H1 (cell line): ENCODE measurements at regions not wholly inside any gene's neighbourhood (a gene's known extent, or its start where the extent isn't known, plus 50 kb on each side); places are given as distances from the start of the nearest gene placed in this dataset.

Experiments
- CTCF ChIA-PET: fragments of 300-600 bp; sonication (Branson Sonifier 250); formaldehyde crosslinking; loops from one replicate; lab custom pipeline; 2021; ENCODE audit not compliant: partially characterized antibody; lab: Charles Lee
- POLR2A ChIA-PET: fragments of 300-600 bp; sonication (Branson Sonifier 250); formaldehyde crosslinking; loops from one replicate; lab custom pipeline; 2021; ENCODE audit warnings: inconsistent platforms; ENCODE audit not compliant: partially characterized antibody; lab: Charles Lee
- DNase-seq, 2 experiments: peaks; one replicate each; pipeline versions ENCODE4 v3.0.0 to v3.0.0-alpha.2; 2010 to 2022; ENCODE audit warnings: low spot score in 2 of 2, low read depth in 1 of 2, mixed read lengths in 1 of 2
- FAIRE-seq: peaks from 2 replicates; lab custom pipeline; 2011; peaks lifted over from hg19 to GRCh38; lab: Jason Lieb, UNC
- H2AFZ ChIP-seq: 2 replicates; pipeline ENCODE4 v1.8.1; 2012; ENCODE audit warnings: low read length, inconsistent platforms
- H2AK5ac ChIP-seq: 2 replicates; pipeline ENCODE4 v1.6.1; 2013; ENCODE audit warnings: low read depth, low read length
- H2BK120ac ChIP-seq: replicated peaks from 2 replicates; pipeline ENCODE3; 2013; ENCODE audit warnings: low read depth, low read length, inconsistent platforms
- H2BK12ac ChIP-seq: 2 replicates; pipeline ENCODE4 v1.6.1; 2013; ENCODE audit warnings: low read depth, low read length
- H2BK15ac ChIP-seq: 2 replicates; pipeline ENCODE4 v1.6.1; 2013; ENCODE audit warnings: low read length
- H2BK20ac ChIP-seq: 2 replicates; pipeline ENCODE4 v1.6.1; 2013; ENCODE audit warnings: low read length
- H2BK5ac ChIP-seq: 2 replicates; pipeline ENCODE4 v1.6.1; 2013; ENCODE audit warnings: low read depth, low read length
- H3K14ac ChIP-seq: 2 replicates; pipeline ENCODE4 v1.6.1; 2013; ENCODE audit warnings: inconsistent platforms; ENCODE audit not compliant: insufficient read length
- H3K18ac ChIP-seq: 2 replicates; pipeline ENCODE4 v1.6.1; 2013; ENCODE audit warnings: low read length; ENCODE audit errors: extremely low read depth
- H3K23ac ChIP-seq: 2 replicates; pipeline ENCODE4 v1.6.1; 2013; ENCODE audit warnings: inconsistent platforms; ENCODE audit not compliant: insufficient read length
- H3K23me2 ChIP-seq: 2 replicates; pipeline ENCODE4 v1.6.1; 2013; ENCODE audit warnings: low read depth, low read length
- H3K27ac ChIP-seq: 2 replicates; pipeline ENCODE4 v1.6.1; 2011; ENCODE audit warnings: low read depth, low read length, inconsistent platforms
- H3K27me3 ChIP-seq, 4 experiments: replicated peaks in 1 of 4; 1 replicate in 1 of 4; 2 replicates in 3 of 4; pipeline versions ENCODE4 v1.6.1 to v1.8.1; 2011 to 2013; ENCODE audit warnings: low read length in 3 of 4, mild to moderate bottlenecking in 3 of 4, inconsistent platforms in 2 of 4, mixed read lengths in 2 of 4, moderate library complexity in 1 of 4; ENCODE audit not compliant: control insufficient read depth in 3 of 4, insufficient read depth in 3 of 4; ENCODE audit errors: extremely low read depth in 1 of 4
- H3K36me3 ChIP-seq, 4 experiments: 2 replicates each; pipeline versions ENCODE4 v1.6.1 to v1.8.1; 2011 to 2013; ENCODE audit warnings: mild to moderate bottlenecking in 4 of 4, low read length in 3 of 4, moderate library complexity in 2 of 4, control low read depth in 1 of 4, inconsistent platforms in 1 of 4; ENCODE audit not compliant: insufficient read depth in 4 of 4, control insufficient read depth in 2 of 4
- H3K4ac ChIP-seq: replicated peaks from 2 replicates; pipeline ENCODE3; 2013; ENCODE audit warnings: low read length, low read depth, mixed read lengths, inconsistent platforms; ENCODE audit not compliant: insufficient read length
- H3K4me1 ChIP-seq, 4 experiments: replicated peaks in 1 of 4; 1 replicate in 1 of 4; 2 replicates in 3 of 4; pipeline versions ENCODE4 v1.6.1 to v1.8.1; 2011 to 2013; ENCODE audit warnings: low read length in 3 of 4, inconsistent platforms in 2 of 4, mixed read lengths in 1 of 4; ENCODE audit not compliant: insufficient read depth in 4 of 4, control insufficient read depth in 3 of 4
- H3K4me2 ChIP-seq, 2 experiments: 2 replicates each; pipeline versions ENCODE4 v1.6.1 to v1.8.1; 2011 to 2013; ENCODE audit warnings: low read depth in 2 of 2, low read length in 2 of 2, control low read depth in 1 of 2, inconsistent platforms in 1 of 2, mild to moderate bottlenecking in 1 of 2; ENCODE audit not compliant: insufficient read depth in 1 of 2
- H3K4me3 ChIP-seq, 4 experiments: fragments of 200-600, 300-600 bp in 1 of 4; sonication (generic), shearing (Covaris generic), sonication (Bioruptor Twin) in 1 of 4; 2 replicates each; pipeline versions ENCODE4 v1.5.1 to v1.8.1; 2011 to 2016; ENCODE audit warnings: low read length in 4 of 4, low read depth in 3 of 4, control low read depth in 2 of 4, inconsistent platforms in 2 of 4, mild to moderate bottlenecking in 2 of 4, mixed read lengths in 1 of 4, moderate library complexity in 1 of 4; ENCODE audit not compliant: insufficient read depth in 2 of 4; ENCODE audit errors: extremely low read depth in 1 of 4
- H3K56ac ChIP-seq: replicated peaks from 2 replicates; pipeline ENCODE3; 2013; ENCODE audit warnings: low read depth, mild to moderate bottlenecking, mixed read lengths, low read length, inconsistent platforms; ENCODE audit not compliant: insufficient read length
- H3K79me1 ChIP-seq: 2 replicates; pipeline ENCODE4 v1.6.1; 2013; ENCODE audit warnings: low read depth, low read length, control low read depth
- H3K79me2 ChIP-seq, 2 experiments: 2 replicates each; pipeline versions ENCODE4 v1.6.1 to v1.8.1; 2012 to 2013; ENCODE audit warnings: low read length in 2 of 2, mild to moderate bottlenecking in 2 of 2, inconsistent platforms in 1 of 2; ENCODE audit not compliant: insufficient read depth in 2 of 2, control insufficient read depth in 1 of 2
- H3K9ac ChIP-seq, 4 experiments: replicated peaks in 1 of 4; 1 replicate in 1 of 4; 2 replicates in 3 of 4; pipeline versions ENCODE4 v1.6.1 to v1.8.1; 2011 to 2013; ENCODE audit warnings: low read depth in 3 of 4, low read length in 3 of 4, control low read depth in 2 of 4, mild to moderate bottlenecking in 2 of 4, moderate library complexity in 2 of 4, inconsistent platforms in 1 of 4; ENCODE audit errors: extremely low read depth in 1 of 4
- H3K9me3 ChIP-seq, 2 experiments: 2 replicates each; pipeline versions ENCODE4 v1.6.1 to v1.8.1; 2012 to 2013; ENCODE audit warnings: mild to moderate bottlenecking in 2 of 2, moderate library complexity in 2 of 2, control low read depth in 1 of 2, inconsistent platforms in 1 of 2, low read depth in 1 of 2, low read length in 1 of 2, mixed read lengths in 1 of 2; ENCODE audit not compliant: insufficient read depth in 2 of 2
- H4K20me1 ChIP-seq, 2 experiments: replicated peaks in 1 of 2; 2 replicates each; pipeline versions ENCODE3 to v1.8.1; 2011 to 2013; ENCODE audit warnings: inconsistent platforms in 2 of 2, low read length in 2 of 2, mild to moderate bottlenecking in 1 of 2; ENCODE audit not compliant: insufficient read depth in 2 of 2, control insufficient read depth in 1 of 2
- H4K5ac ChIP-seq: 2 replicates; pipeline ENCODE4 v1.6.1; 2013; ENCODE audit warnings: low read length, low read depth, mixed read lengths, inconsistent platforms; ENCODE audit not compliant: insufficient read length
- H4K8ac ChIP-seq: 2 replicates; pipeline ENCODE4 v1.8.0; 2013; ENCODE audit warnings: mild to moderate bottlenecking, moderate library complexity, low read length, inconsistent platforms; ENCODE audit not compliant: insufficient read depth; ENCODE audit errors: extremely low read depth
- H4K91ac ChIP-seq: replicated peaks from 2 replicates; pipeline ENCODE3; 2013; ENCODE audit warnings: low read length, mixed read lengths, inconsistent platforms; ENCODE audit not compliant: insufficient read length
- CBX8 ChIP-seq: fragments of 300-800, 300-1000 bp; sonication (generic); IDR thresholded peaks from 2 replicates; pipeline ENCODE4 v1.7.1; 2016; ENCODE audit warnings: low read depth, low read length, borderline replicate concordance
- EP300 ChIP-seq, 2 experiments: IDR thresholded peaks; 1 replicate in 1 of 2; 2 replicates in 1 of 2; pipeline ENCODE4 v1.6.1; 2011 to 2012; ENCODE audit warnings: low read depth in 2 of 2, low read length in 2 of 2, mild to moderate bottlenecking in 2 of 2, borderline replicate concordance in 1 of 2, inconsistent platforms in 1 of 2, moderate library complexity in 1 of 2
- TAF1 ChIP-seq: IDR thresholded peaks from 2 replicates; pipeline ENCODE4 v1.6.1; 2011; ENCODE audit warnings: mild to moderate bottlenecking, low read depth, low read length
- WGBS, 2 experiments: shearing (Covaris generic) in 1 of 2; methylation state at CpG; one replicate each; pipeline versions ENCODE4 v1.1.6 to v1.1.7; 2013 to 2015; ENCODE audit warnings: low lambda C conversion rate in 2 of 2, mixed read lengths in 2 of 2, inconsistent platforms in 1 of 2, low coverage in 1 of 2, missing lambda C conversion rate in 1 of 2; ENCODE audit not compliant: insufficient replicate concordance in 2 of 2, insufficient coverage in 1 of 2, insufficient read length in 1 of 2; ENCODE audit errors: extremely low coverage in 1 of 2, missing lambda C conversion rate in 1 of 2; 5-methylcytosine and 5-hydroxymethylcytosine counted together

DNA sequence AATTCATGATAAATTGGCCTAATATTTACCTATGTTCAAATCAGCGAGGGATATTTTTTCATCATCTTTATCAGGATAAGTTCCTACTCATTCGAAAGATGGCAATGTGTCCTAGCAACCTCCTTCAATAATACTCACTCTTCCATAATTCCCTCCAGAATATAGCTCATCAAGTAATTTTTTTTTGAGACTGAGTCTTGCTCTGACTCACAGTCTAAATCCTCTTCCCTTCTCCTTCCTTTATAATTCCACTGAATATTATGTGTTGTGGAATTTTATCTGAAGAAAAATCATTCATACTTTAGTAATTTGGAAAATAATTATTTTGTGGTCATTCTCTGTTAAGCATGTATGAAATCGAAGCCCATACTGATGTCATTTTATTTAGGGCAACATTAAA lies 663.8 kb downstream of the FLRT2 start:
- no peak overlapping the region for H2BK15ac ChIP-seq
- no peak overlapping the region for H3K56ac ChIP-seq
- no peak overlapping the region for H2BK5ac ChIP-seq
- no peak overlapping the region for H3K18ac ChIP-seq
- no peak overlapping the region for H4K5ac ChIP-seq
- no peaks in the 10 kb centered on the region for H3K23me2 ChIP-seq
- CTCF ChIA-PET, result interaction anchor here (1.1 kb wide), 1 partner anchor 29 kb away, joined by 4 read pairs; no protein-coding TSS in a partner anchor
- H3K4me2 ChIP-seq, result no peak overlapping the region
- no peak overlapping the region for H2BK12ac ChIP-seq
- no peak overlapping the region for H3K4me3 ChIP-seq
- H4K91ac ChIP-seq, result no peak overlapping the region
- H4K8ac ChIP-seq, result no peak overlapping the region
- no peaks in the 10 kb centered on the region for H3K4me1 ChIP-seq
- H2BK120ac ChIP-seq, result no peak overlapping the region
- H3K36me3 ChIP-seq, result no peaks in the 10 kb centered on the region
- no peak overlapping the region for H3K4ac ChIP-seq
- H3K9ac ChIP-seq, result no peak overlapping the region
- no peaks in the 10 kb centered on the region for H3K79me2 ChIP-seq
- H4K20me1 ChIP-seq, result no peaks in the 10 kb centered on the region
- no peak overlapping the region for H2BK20ac ChIP-seq
- H2AFZ ChIP-seq, result no peak overlapping the region
- H3K79me1 ChIP-seq, result no peaks in the 10 kb centered on the region
- DNase-seq, result no peak
- H3K23ac ChIP-seq, result no peak overlapping the region
- no peak overlapping the region for H2AK5ac ChIP-seq
- 93% methylated on average over 3 of the region's 3 CpGs; no CpG with 5 or more reads in 1 of the 2 experiments for WGBS, 2 experiments
- TF ChIP-seq CBX8 (no peak), EP300 (IDR thresholded peaks at IDR 0.05; ENCODE audit: borderline replicate concordance in 1 of 2, low read depth in 2 of 2, low read length in 2 of 2) (no peak), TAF1 (no peak)
- H3K14ac ChIP-seq, result no peak overlapping the region
- no peak for FAIRE-seq
- H3K27ac ChIP-seq, result no peak overlapping the region
- H3K27me3 ChIP-seq, result no peaks in the 10 kb centered on the region
- POLR2A ChIA-PET, result no interaction called here
- no peaks in the 10 kb centered on the region for H3K9me3 ChIP-seq
